Dedifferentiated amniotic fluid mesenchymal stem cell (primary cell): ENCODE measurements at regions not wholly inside any gene's neighbourhood (a gene's known extent, or its start where the extent isn't known, plus 50 kb on each side); places are given as distances from the start of the nearest gene placed in this dataset.

Experiments used
- DNase-seq: peaks from one replicate; pipeline ENCODE4 v3.0.0-alpha.2; 2016; ENCODE audit errors: extremely low spot score

- no peak for DNase-seq
Measured at GRCh38 chr4:3852711-3853110, 86.5 kb downstream of the ADRA2C start.

DNA sequence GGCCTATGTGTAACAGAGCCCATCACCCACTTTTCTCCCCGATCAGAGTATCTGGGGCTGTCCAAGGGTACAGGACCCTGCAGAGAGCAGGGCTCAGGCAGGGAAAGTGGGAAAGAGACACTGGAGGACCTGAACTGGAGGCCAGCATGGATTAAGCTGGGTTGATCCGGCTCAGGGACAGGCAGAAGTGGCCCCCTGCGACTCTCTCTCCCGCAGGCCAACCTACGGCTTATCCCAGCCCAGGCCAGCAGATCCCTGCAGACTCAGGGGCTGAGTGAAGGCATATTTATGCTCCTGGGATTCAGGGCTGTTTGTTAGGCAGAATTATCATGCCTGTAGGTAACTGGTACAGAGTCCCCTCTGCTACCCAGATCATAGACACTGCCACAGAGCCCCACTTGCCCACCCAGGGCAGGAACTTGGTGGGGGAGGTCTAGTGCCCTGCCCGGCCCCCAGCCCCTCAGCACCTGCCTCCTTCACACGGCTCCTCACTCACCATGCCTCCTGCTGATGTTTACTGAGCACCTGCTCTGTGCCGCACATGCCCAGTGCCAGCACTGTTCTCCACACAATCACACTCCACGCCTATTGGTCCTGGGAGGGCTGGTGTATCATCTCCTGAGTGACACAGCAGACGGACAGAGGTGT is 87.3 kb downstream of the ADRA2C start:
- no peak for DNase-seq

DNA sequence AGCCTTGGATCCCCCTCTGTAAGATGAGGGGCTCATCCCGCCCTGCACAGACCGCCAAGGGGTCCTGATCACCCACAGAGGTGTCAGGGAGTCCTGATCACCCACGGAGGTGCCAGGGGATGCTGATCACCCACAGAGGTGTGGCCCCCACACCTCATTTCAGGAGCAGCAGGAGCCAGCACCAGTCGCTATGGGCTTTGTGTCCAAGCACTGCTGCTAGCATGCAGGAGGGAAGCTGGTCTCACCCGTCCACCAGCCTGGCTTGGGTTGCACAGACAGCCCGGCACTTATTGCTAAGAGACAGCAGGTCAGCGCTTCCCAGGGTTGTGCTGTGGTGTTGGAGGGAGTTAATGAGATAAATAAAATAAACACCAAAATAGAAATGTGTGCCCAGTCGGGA is 88.5 kb downstream of the ADRA2C start:
- DNase-seq, result no peak

DNA sequence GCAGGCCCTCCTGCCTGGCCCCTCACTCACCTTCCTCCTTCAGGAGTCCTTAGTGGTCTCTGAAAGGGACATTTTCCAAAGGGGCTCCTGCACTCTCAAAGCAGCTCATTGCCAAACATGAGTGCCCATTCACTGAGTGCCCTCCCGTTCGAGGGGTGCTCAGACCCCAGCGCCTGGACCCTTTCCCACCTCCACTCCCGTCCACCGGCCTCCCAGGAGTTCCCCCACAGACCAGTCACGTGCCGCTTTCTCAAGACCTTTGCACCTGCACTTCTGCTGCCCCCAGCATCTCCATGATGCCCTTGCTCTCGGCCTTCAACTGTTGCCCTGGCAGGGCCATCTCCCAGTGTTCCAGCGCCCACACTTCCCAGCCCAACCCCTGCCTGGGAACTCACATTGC is 89.5 kb downstream of the ADRA2C start:
- DNase-seq, result no peak

DNA sequence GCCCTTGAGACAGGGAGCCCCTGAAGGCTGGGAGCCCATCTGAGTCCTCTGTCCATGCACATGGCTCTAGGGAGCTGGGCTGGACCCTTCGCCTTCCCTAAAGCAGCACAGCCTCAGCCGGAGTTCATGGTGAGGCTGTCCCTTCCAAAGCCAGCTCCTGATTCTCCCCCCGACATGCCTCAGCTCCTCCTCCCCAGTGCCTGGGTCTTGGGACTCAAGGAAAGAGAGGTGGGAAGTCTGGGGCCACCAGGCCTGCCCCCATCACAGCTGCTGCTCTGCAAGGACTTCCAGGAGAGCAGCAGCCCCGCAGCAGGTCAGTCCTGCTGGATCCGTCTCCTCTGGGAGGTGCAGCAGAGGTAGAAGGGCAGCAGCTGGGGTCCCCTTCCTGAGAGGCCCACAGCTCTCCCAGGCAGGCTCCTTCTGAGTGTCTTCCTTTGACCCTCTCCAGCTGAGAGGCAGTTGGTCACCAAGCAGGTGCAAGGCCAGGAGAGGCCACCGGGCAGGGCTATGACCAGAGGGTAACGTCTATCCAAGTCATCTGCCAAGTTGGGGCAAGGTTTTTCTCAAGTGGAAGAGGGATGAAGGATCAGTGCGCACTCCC is 90.5 kb downstream of the ADRA2C start:
- DNase-seq, result no peak

- DNase-seq, result no peak
Measured at GRCh38 chr4:3857269-3857926, 91.2 kb downstream of the ADRA2C start.

DNA sequence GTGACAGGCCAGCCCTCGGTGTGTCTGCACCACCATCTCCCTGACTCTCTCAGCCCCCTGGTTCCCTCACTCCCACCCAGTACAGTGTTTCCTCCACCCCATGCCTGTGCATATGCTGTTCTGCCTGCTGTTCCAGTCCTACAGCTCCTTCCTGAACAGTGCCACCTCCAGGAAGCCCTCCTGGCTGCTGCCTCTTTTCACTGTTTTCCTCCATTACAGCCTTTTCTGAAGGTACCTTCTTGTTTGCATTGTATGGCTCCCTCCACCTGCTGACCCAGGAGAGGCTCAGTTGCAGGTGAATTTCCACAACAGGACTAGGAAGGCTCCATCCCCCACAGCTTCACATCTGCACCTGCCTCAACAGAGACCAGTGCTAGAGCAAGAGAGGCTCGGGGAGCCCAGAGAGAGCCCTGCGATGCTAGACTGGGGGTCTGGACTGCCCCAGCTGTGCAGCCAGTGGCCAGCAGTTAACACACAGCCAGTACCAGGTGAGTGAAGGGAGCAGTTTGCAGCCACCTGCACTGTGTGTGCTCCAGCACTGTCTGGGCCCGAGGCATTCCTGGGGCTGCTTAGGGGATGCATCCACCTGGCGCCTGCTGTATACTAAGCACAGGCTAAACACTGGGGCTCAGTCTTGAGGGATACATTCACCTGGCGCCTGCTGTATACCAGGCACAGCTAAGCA is 92.0 kb downstream of the ADRA2C start:
- DNase-seq, result no peak

DNA sequence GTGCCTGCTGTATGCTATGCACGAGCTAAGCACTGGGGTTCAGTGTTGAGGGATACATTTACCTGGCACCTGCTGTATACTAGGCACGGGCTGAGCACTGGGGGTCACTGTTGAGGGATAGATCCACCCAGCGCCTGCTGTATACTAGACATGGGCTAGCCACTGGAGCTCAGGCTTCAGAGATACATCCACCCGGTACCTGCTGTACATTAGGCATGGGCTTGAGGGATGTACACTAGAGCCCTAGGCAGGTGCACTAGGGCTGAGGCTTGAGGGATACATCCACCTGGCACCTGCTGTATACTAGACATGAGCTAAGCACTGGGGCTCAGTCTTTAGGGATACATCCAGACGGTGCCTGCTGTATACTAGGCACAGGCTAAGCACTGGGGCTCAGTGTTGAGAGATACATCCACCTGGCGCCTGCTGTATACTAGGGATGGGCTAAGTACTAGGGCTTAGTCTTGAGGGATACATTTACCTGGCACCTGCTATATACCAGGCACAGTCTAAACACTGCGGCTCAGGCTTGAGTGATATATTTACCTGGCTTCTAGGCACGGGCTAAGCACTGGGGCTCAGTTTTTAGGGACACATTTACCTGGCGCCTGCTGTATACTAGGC is 92.7 kb downstream of the ADRA2C start:
- DNase-seq, result no peak

DNA sequence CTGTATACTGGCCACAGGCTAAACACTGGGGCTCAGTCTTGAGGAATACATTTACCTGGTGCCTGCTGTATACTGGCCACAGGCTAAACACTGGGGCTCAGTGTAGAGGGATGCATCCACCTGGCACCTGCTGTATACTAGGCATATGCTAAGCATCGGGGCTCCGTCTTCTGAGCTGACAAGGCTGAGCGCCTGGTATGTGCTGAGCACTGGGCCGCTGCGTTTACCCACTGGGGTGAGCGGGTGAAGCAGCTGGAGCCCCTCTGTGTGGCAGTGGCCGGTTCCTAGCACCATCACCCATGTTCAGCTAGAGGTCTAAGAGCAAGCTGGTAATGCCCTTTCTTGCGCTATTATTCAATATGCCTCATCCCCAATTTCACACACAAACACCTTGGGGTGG is 93.4 kb downstream of the ADRA2C start:
- DNase-seq, result no peak

DNA sequence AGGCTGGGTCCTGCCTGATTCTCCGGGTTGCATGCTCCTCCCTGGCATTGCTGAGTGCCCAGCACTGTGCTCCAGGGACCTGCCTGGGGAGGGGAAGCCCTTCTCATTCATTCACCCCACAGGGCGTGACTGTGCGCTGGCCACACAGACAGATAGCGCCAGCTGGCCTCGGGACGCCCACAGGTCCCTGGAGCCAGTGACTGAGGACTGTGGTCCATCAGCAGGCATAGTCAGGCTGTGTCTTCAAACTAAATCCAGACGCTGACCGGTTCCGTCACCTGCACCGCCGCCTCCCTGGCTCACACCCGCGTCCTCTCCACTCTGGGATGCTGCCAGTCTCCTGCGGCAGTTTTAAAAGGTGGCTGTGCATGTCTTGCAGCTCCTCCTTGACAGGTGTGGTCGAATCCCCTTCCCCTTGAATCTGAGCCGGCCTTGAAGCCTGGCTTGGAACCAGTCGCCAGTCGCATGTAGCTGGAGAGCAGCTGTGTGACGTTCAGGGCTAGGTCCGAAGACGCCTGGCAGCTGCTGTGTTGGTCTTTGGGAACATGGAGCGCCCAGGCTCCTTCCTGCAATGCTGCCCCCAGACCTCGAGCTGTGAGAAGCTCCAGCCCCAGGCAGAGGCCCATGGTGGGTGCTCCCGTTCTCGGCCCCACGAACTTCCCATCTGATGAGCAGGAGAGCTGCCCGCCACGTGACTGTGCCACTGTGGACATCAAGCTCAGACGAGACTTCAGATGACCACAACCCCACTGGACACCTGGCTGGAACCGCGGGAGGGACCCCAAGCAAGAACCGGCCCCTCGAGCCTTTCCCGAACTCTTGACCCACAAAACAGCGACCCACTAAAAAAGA is 94.1 kb downstream of the ADRA2C start:
- no peak for DNase-seq

- no peak for DNase-seq
Measured at GRCh38 chr4:3860913-3861636, 94.9 kb downstream of the ADRA2C start.

GRCh38 chr4:3861720-3862639 is 95.8 kb downstream of the ADRA2C start:
- no peak for DNase-seq

- DNase-seq, result no peak
Measured at GRCh38 chr4:3862640-3863420, 96.6 kb downstream of the ADRA2C start.

DNA sequence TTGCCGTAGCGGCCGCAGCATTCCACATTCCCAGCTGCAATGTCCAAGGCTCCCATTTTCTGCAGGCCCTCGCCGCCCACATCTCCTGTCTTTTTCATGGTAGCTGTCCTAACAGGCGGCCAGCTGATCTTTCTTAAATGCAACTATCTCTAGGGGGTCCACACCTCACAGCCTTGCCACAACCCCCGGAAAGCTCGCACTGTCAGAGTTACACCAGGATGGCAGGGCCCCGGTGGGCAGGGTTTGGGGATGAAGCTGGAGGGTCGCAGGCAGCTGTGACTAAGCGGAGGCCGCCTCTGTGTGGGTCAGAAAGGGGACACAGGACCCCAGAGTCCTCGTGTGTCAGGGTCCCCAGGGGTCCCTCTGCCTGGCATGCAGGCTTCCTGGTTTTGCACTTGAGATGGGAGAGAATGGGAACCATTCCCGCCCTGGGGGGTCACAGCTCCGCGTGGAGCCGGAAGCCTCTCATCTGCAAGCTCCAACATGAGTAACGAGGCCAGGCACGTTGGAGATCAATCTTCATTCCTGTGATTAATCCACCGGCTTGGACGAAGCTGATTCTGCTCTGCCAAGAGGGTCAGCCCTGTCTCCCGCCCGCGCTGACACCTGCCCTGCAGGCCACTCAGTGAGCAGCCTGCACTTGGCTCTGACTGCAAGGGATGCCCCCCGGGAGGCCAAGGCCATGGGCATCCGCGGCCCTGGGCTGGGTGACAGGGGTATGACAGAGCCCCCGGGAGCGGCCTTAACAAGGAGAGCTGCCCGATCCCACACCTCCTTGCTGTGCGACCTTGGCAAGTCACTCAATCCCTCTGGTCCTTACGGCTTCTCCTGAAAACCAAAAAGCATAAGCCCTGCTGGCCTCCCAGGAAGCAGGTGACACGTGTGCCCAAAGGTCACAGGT is 97.9 kb downstream of the ADRA2C start:
- DNase-seq, result no peak

DNA sequence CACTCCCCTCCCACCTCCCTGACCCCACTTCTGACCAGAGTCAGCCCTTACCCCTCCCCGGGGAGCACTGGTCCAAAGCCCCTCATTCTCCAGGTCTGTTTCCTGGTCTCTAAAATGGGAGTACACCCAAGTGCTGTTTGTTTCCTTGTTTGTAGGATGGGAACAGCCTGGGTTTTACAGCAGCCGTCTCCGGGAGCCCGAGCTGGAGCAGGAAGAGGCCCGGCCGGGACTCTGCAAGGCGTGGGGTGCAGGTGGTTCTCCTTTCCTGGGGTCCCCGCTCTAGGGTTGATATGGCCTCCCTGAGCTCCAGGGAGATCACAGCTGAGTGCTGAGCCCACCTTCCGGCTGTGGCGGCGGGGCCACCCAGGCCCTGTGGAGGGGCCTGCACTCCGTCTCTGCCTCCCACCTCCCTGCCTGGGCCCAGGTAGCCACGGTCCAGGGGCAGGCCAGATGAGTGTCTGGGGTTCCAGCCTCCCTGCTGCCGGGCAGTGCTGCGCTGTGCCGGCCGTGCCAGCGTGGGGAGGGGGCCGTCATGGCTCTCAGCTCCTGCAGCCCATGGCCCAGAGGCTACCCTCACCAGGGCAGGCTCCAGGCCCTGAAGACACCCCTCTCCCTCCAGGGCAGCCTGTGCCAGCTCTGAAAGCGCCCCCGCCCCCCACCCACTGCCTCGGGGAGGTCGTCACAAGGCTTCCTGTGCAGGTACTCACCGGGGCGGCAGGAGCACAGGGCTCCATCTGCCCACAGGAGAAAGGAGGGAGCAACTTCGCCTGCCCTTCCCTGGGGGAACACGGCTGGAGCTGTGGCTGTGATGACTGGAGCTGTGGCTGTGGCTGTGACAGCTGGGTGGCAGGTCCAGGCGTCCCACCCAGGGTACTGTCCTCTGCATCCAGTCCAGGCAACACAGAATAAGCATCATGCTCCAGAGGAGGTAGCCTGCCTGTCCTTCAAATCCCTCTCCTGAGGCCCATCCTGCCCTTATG is 98.8 kb downstream of the ADRA2C start:
- DNase-seq, result no peak

DNA sequence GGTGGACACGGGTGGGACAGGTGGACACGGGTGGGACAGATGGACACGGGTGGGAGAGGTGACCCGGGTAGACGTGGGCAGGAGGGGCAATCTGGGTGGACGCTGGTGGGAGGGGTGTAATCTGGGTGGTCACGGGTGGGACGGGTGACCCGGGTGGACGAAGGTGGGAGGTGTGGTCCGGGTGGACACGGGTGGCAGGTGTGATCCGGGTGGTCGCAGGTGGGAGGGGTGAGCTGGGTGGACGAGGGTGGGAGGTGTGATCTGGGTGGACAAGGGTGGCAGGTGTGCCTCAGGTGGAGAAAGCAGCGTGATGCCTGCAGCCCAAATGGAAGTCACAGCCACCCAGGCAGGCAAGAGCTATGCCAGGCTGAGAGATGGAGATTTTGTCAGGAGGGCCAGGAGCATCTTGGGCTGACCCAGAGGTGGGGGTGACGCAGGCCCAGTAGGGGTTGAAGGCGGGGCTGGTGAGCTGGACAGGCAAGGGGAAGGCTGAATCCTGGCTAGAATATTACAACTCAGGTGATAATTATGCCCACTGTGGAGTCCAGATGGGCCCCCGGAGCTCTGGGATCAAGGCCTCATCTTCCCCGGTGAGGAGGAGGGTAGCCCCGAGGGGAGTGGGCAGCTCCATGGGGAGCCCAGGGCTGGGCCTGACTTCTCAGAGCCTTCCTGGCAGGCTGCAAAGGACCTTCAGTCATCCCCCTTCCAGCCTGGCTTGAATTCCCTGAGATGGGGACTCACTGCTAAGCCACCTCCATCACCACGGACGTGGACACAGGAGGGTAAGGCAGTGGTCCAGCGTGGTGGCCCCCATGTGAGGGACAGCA is 100.0 kb downstream of the ADRA2C start:
- DNase-seq, result no peak
